ENCODE measurements at regions not wholly inside any gene's neighbourhood (a gene's known extent, or its start where the extent isn't known, plus 50 kb on each side); places are given as distances from the start of the nearest gene placed in this dataset.

DNA sequence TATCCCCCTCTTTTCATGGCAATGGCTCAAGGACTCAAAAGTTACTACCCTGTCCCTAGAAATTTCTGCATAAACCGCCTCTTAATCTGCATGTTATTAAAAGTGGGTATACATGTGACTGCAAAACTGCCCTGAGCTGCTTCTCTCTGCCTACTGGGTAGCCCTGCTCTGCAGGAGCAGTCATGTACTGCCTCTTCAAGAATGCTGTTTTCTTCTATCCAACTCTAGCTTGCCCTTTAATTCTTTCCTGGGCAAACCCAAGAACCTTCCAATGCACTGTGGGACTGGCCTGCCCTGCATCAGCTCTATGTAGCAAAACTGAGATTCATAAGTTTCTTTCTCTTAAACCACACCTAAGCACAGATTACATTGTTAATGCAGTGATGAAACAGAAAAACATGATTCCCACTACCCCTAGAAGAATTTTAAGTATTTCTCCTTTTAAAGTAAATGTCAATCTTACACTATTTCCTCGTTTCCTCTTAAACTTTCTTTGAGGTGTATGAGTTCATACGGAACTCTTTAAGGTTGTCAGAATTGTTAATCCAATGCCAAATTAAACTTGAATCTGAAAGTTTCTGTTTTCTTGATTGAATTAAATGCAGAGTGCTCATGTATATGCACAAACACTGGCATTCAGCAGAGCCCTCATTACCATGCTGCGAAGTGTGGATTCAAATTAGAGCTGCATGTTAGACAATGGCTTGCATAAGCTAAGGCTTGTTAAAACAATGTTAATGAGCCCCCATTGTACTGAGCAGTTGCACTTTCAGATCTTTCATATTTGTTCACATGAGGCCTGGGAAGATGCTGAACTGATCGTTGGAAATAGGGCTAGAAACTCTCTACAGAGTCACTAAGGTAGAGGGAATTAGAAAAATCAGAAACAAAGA is 669.9 kb upstream of the PCDH20 start:
- H3K4me1 Mint-ChIP-seq, result no peaks in the 10 kb centered on the region
- no peaks in the 10 kb centered on the region for H3K9me3 Mint-ChIP-seq
- no peak overlapping the region for H3K27ac Mint-ChIP-seq
- H3K27me3 Mint-ChIP-seq, result no peaks in the 10 kb centered on the region
- DNase-seq, result no peak
- no peak overlapping the region for H3K4me3 Mint-ChIP-seq
- ATAC-seq (replicated peaks), result no peak
- no peaks in the 10 kb centered on the region for H3K36me3 Mint-ChIP-seq

DNA sequence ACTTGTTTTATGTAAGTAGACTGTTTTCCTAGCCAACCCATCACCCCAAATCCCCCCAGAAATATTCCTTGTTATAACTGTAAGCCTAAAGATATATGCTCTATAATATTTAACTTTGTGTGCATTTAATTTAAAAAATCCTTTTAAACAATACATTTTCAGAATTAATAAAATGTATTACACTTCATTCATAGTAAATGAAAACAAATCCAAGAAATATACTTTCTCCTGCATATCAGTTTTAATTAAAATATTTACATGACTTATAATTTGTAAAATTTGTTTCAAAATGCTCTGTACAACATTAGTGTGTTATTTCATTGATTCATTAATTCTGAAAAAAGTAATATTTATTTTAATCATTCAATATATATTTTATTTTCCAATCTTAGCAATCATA is 669.1 kb upstream of the PCDH20 start:
- H3K36me3 Mint-ChIP-seq, result no peaks in the 10 kb centered on the region
- DNase-seq (no peak), ATAC-seq (replicated peaks) (no peak)
- H3K4me1 Mint-ChIP-seq, result no peaks in the 10 kb centered on the region
- no peaks in the 10 kb centered on the region for H3K27me3 Mint-ChIP-seq
- no peaks in the 10 kb centered on the region for H3K9me3 Mint-ChIP-seq
- no peak overlapping the region for H3K27ac Mint-ChIP-seq
- no peak overlapping the region for H3K4me3 Mint-ChIP-seq

DNA sequence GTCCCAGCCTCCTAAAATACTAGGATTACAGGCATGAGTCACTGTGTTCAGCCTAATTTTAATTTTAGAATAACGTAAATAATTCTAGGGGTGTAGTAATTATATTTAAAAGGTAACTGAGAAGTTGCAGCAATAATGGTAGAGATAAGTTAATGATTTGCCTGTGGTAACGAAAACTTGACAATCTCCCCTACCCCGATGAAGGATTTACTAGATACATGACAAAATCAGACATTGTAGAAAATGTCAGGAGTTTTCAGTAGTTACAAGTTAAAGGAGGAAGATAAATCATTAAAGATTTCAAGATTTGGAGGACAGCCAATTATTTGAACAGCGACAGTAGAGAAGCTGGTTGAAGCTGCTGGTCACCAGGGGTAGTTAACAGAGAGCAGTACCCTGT is 652.2 kb upstream of the PCDH20 start:
- DNase-seq, result no peak

DNA sequence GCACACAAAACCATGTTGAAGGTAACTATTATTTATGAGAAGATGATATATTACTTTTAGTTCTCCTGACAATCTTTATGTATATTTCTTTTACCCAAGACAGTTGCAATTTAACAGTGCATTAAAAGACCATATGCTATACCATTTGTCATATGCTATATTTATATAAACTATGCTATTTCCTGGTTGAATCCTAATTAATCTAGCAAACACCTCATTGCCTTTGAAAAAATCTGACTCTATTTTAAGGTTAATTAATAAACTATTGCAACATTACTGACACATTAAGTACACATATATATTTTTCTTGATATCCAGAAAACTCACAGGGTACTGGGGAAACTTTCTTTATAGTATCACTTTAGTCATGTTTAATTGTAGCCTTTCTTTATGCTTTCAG is 649.4 kb upstream of the PCDH20 start:
- Mint-ChIP-seq H3K27ac (no peak overlapping the region), H3K36me3 (no peaks in the 10 kb centered on the region), H3K4me3 (no peak overlapping the region), H3K27me3 (no peaks in the 10 kb centered on the region), H3K4me1 (no peaks in the 10 kb centered on the region), H3K9me3 (peaks cover 3 to 6% of the 10 kb centered on the region in 2 donors)
- DNase-seq (no peak), ATAC-seq (replicated peaks) (no peak)

More for the DNA sequence above, 652.2 kb upstream of the PCDH20 start:
- no peak overlapping the region for H3K4me3 Mint-ChIP-seq
- no peaks in the 10 kb centered on the region for H3K4me1 Mint-ChIP-seq
- peaks cover 3 to 6% of the 10 kb centered on the region in 2 donors for H3K9me3 Mint-ChIP-seq
- H3K36me3 Mint-ChIP-seq, result no peaks in the 10 kb centered on the region
- H3K27me3 Mint-ChIP-seq, result no peaks in the 10 kb centered on the region
- no peak for ATAC-seq (replicated peaks)
- no peak overlapping the region for H3K27ac Mint-ChIP-seq

DNA sequence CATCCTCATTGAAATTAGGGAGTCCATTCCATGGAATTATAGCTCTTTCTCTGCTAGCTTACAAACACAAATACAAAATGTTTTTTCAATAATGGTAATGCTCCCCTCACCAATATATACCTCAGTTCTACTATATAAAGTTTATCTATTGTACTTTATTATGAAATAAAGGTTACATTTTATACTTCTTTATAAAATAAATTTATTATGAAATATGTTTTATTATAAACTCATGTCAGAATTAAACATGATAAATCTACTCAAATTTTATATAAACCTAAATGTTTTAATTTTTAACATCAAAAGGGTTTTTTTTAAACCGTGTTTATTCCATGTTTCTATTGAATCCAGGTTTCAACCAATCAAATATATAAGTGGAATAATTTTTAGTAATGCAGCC is 646.1 kb upstream of the PCDH20 start:
- ATAC-seq (replicated peaks), result no peak
- no peak overlapping the region for H3K27ac Mint-ChIP-seq
- no peaks in the 10 kb centered on the region for H3K36me3 Mint-ChIP-seq
- no peak overlapping the region for H3K4me3 Mint-ChIP-seq
- peaks cover 3 to 4% of the 10 kb centered on the region in 2 donors for H3K9me3 Mint-ChIP-seq
- no peaks in the 10 kb centered on the region for H3K27me3 Mint-ChIP-seq
- no peaks in the 10 kb centered on the region for H3K4me1 Mint-ChIP-seq
- DNase-seq, result no peak

DNA sequence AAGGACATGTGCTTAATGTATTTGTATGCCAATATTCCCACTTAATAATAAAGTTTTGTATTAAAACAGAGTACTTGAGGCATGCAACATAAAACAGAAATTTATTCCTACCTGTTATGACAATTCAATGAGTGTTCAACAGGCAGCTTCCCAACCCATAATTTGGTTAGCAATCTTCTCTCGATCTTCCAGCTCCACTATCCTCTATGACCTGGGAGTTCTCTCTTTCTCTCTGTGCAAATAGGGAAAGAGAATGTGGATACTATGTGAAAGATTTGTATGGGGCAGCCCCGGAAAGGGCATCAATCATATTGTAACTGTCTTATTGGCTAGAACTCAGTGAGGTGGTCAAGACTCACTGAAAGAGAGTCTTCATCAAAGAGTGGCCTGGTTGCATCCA is 644.9 kb upstream of the PCDH20 start:
- Mint-ChIP-seq H3K4me1 (no peaks in the 10 kb centered on the region), H3K27me3 (no peaks in the 10 kb centered on the region)
- no peak for DNase-seq

DNA sequence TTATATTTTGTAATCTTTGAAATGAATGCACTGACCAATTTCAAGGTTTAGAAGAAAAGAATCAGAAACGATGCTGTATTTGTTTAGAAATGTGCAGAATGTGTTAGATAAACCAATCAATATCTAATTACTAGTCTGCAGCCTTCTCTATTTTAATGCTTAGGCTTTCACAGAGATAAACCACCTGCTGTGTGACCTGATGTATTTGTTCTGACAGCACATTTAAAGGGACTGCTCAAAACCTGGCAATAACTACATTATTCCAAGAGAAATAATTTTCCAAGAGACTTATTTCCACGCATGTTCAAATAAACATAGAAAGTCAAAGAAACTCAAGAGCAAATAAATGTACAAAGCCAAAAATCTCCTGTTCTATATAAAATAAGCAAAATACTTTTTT is 641.6 kb upstream of the PCDH20 start:
- Mint-ChIP-seq H3K4me3 (no peak overlapping the region), H3K9me3 (no peaks in the 10 kb centered on the region), H3K36me3 (no peaks in the 10 kb centered on the region), H3K27ac (no peak overlapping the region), H3K4me1 (no peaks in the 10 kb centered on the region), H3K27me3 (no peaks in the 10 kb centered on the region)
- ATAC-seq (replicated peaks) (no peak), DNase-seq (no peak)

More for the DNA sequence above, 644.9 kb upstream of the PCDH20 start:
- no peak for ATAC-seq (replicated peaks)
- peaks cover 3% of the 10 kb centered on the region in 2 donors for H3K9me3 Mint-ChIP-seq
- no peak overlapping the region for H3K4me3 Mint-ChIP-seq
- no peak overlapping the region for H3K27ac Mint-ChIP-seq
- H3K36me3 Mint-ChIP-seq, result no peaks in the 10 kb centered on the region

DNA sequence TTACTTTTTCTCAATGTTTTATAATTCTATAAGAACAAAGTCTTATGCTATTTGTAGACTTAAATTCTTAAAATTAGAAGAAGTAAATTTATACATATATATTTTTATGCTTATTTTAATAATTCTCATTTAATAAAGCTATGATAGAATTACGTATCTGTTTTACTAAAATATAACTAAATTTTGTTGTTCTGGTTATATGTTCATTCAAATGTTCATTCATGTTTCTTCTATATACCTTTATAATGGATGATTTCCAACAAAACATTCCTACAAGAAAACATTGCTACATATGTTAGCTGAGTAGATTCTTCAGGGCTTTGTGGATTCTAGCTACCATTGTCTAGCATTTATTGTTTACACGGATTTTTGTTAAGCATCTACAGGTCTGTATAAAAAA is 634.3 kb upstream of the PCDH20 start:
- Mint-ChIP-seq H3K27ac (no peak overlapping the region), H3K4me1 (no peaks in the 10 kb centered on the region), H3K4me3 (no peak overlapping the region), H3K36me3 (no peaks in the 10 kb centered on the region), H3K27me3 (no peaks in the 10 kb centered on the region), H3K9me3 (peaks cover 4 to 12% of the 10 kb centered on the region in 2 donors)
- DNase-seq (no peak), ATAC-seq (replicated peaks) (no peak)

DNA sequence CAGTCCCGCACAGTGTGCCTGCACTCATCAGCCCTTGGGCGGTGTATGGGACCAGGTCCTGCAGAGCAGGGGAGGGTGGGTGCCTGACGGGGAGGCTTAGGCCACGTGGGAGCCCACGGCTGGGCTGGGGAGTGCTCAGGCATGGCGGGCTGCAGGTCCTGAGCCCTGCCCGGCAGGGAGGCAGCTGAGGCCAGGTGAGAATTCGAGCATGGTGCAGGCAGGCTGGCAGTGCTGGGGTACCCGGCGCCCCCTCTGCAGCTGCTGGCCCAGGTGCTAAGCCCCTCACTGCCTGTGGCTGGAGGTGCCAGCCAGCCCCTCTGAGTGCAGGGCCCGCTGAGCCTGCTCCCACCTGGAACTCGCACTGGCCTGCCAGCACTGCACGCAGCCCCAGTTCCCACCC is 630.9 kb upstream of the PCDH20 start:
- ATAC-seq (replicated peaks), result no peak
- peaks cover 10% of the 10 kb centered on the region in 2 donors for H3K9me3 Mint-ChIP-seq
- H3K4me3 Mint-ChIP-seq, result no peak overlapping the region
- no peak for DNase-seq
- no peaks in the 10 kb centered on the region for H3K27me3 Mint-ChIP-seq
- no peaks in the 10 kb centered on the region for H3K4me1 Mint-ChIP-seq
- H3K27ac Mint-ChIP-seq, result no peak overlapping the region
- H3K36me3 Mint-ChIP-seq, result no peaks in the 10 kb centered on the region

DNA sequence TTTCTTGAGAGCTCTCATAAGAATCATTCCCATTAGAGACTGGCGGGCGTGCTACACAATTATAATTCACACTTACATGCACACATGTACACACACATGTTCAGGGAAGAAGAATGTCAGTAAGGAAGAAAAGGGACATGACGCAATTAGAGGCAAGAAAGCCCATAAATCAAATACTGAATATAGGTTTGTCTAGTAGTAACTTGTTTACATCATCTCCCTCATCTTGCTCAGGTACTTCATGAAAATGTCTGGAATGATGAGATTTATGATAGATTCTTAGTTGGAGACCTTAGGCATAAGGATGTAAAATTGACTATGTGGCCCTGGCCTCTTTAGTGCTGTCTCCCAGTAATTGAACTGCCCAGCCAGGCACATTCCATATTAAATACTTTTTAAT is 628.0 kb upstream of the PCDH20 start:
- DNase-seq (no peak), ATAC-seq (replicated peaks) (no peak)
- Mint-ChIP-seq H3K4me3 (no peak overlapping the region), H3K36me3 (no peaks in the 10 kb centered on the region), H3K27ac (no peak overlapping the region), H3K4me1 (no peaks in the 10 kb centered on the region), H3K9me3 (peaks cover 7 to 10% of the 10 kb centered on the region in 2 donors), H3K27me3 (no peaks in the 10 kb centered on the region)

DNA sequence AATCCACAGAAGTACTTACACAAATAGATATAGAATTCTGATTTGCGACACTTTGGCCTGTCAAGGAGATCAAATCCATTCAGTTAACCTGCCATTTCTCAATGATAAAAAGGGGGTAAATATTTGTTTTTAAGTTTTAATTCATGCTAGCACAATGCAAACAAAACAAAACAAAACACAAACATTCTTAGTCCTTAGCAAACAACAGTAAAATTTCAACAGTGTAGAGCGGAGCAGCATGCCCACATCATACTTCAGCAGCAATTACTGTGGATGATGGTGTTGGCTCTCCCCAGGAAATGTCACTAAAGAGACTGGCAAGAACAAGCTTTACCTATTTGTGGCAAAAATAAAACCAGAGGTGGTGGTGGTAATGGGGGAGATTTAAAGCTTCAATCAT is 625.2 kb upstream of the PCDH20 start:
- H3K36me3 Mint-ChIP-seq, result no peaks in the 10 kb centered on the region
- no peaks in the 10 kb centered on the region for H3K27me3 Mint-ChIP-seq
- DNase-seq (no peak), ATAC-seq (replicated peaks) (no peak)
- no peak overlapping the region for H3K4me3 Mint-ChIP-seq
- peaks cover 6 to 10% of the 10 kb centered on the region in 2 donors for H3K9me3 Mint-ChIP-seq
- H3K27ac Mint-ChIP-seq, result no peak overlapping the region
- no peaks in the 10 kb centered on the region for H3K4me1 Mint-ChIP-seq

DNA sequence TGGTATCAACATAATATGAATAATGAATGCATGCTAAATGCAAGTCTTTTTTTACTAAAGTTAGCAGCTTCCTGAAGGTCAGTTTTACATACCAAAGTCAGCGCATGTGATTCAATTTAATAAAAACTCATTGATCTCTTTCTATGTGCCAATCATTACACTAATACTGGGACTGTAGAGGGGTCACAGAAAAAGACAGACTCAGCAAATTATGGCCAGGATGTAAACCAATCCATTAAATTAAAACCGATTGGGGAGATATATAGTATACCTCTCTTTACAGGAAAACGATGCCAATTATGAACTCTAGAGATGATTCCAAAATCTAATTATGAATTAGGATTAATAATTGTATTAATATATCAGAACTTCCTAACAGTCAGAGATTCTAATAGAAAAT is 624.4 kb upstream of the PCDH20 start:
- Mint-ChIP-seq H3K4me3 (no peak overlapping the region), H3K9me3 (peaks cover 3 to 6% of the 10 kb centered on the region in 2 donors), H3K27ac (no peak overlapping the region), H3K36me3 (no peaks in the 10 kb centered on the region), H3K4me1 (no peaks in the 10 kb centered on the region), H3K27me3 (no peaks in the 10 kb centered on the region)
- DNase-seq (no peak), ATAC-seq (replicated peaks) (no peak)

DNA sequence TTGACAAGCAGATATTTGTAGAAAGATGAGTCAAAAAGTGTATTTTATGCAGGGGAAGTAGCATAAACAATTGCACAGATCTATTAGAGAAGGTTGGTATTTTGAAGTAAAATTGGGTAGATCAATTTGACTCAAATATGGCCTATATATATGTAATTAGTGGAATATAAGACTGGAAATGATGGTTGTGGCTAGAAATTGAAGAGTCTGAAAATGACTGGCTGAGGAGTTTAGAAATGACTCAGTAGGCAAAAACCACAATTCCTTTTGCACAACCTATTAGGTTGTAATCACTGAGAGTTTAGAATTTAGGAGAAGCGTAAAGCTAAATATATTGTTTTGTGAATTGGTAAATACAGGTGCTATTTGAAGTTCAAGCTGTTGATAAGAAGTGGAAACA is 622.6 kb upstream of the PCDH20 start:
- ATAC-seq (replicated peaks) (peak in 1 of 2 donors; percentile 20), DNase-seq (no peak)
- no peak overlapping the region for H3K27ac Mint-ChIP-seq
- no peak overlapping the region for H3K4me3 Mint-ChIP-seq
- no peaks in the 10 kb centered on the region for H3K27me3 Mint-ChIP-seq
- H3K9me3 Mint-ChIP-seq, result peaks cover 0 to 3% of the 10 kb centered on the region in 2 donors
- no peaks in the 10 kb centered on the region for H3K4me1 Mint-ChIP-seq
- no peaks in the 10 kb centered on the region for H3K36me3 Mint-ChIP-seq

DNA sequence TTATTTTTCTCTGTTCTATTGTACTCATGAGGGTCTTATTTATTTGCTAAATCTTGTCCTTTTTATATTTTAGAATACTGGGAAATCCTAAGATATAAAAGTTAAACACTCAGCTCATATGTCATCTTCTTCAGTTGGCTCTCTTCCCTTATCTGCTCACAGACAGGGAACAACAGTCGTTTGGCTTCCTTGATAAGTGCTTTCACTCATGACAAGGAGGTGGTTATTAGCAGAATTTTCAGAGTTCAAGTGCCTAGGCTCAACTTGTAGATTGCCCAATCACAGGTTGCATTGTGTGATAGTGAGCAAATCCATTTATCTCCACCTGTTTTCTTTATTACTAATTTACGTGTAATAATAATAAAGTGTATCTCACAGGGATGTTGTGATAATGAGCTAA is 620.3 kb upstream of the PCDH20 start:
- no peak overlapping the region for H3K4me3 Mint-ChIP-seq
- no peaks in the 10 kb centered on the region for H3K4me1 Mint-ChIP-seq
- ATAC-seq (replicated peaks), result no peak
- no peak for DNase-seq
- H3K27ac Mint-ChIP-seq, result no peak overlapping the region
- no peaks in the 10 kb centered on the region for H3K36me3 Mint-ChIP-seq
- peaks cover 0 to 3% of the 10 kb centered on the region in 2 donors for H3K9me3 Mint-ChIP-seq
- no peaks in the 10 kb centered on the region for H3K27me3 Mint-ChIP-seq

DNA sequence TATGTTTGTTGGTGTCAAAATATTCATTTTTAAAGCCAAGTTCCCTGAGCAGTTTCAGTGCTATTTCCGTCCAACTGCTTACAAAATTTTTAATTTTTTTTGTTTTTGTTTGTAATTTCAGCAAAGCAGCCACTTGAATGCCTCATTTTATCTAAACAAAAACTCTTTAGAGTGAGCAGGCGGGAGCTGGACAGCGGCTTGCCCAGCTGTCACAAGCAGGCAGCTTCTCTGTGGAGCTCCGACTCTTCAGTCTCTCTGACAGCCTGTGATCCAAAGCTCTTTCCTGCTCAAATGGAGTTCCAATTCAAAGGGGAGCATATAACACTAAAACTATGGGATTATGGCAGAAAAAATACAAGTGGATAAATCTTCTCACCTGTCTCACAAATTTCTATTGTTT is 618.3 kb upstream of the PCDH20 start:
- no peak for DNase-seq
- Mint-ChIP-seq H3K9me3 (peaks cover 0 to 4% of the 10 kb centered on the region in 2 donors), H3K4me3 (no peak overlapping the region), H3K27me3 (no peaks in the 10 kb centered on the region), H3K4me1 (no peaks in the 10 kb centered on the region), H3K27ac (no peak overlapping the region), H3K36me3 (no peaks in the 10 kb centered on the region)
- ATAC-seq (replicated peaks), result no peak
